HG02610 (cell line): ENCODE measurements at regions not wholly inside any gene's neighbourhood (a gene's known extent, or its start where the extent isn't known, plus 50 kb on each side); places are given as distances from the start of the nearest gene placed in this dataset.
"Not testable (repeated sequence)": the region's sequence is repeated elsewhere in the genome, so short reads cannot be mapped to it uniquely, and the experiment has no call there.

Source experiments
- ATAC-seq: cut with Tn5 transposase; IDR thresholded peaks from one replicate; pipeline ENCODE4 v1.9.1; 2021; ENCODE audit warnings: mild to moderate bottlenecking, moderate library complexity; ENCODE audit not compliant: unreplicated experiment

DNA sequence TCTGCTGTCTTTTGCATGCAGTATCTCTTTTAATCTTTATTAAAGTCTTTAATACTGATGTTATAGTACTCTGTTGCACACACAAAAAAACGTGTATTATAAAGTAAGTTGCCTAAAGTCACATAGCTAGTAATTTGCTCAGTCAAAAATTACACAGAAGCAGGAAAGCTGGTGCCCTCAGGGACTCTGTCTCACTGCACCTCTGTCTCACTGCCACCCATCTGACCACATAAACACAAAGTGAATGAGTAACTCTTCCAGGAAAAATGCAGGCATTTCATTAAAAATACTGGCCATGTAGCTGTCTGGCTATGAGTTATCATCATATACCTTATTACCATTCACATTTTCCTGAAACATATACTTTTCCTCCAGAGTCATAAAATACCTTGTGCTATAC is 591.7 kb downstream of the CSNK1G3 start:
- no peak for ATAC-seq

DNA sequence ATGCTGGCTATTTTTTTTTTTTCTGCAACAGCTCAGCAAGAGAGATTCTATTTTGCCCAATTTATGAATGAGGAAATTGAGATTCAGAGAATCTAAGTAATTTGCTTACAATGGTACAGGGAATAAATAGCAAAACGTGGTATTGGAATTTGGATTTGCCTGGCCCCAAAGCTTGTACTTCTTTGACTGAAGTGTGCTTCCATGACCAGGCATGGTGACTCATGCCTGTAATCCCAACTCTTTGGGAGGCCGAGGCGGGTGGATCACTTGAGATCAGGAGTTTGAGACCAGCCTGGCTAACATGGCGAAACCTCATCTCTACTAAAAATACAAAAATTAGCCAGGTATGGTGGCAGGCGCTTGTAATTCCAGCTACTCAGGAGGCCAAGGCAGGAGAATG is 591.1 kb downstream of the CSNK1G3 start:
- ATAC-seq: not testable (repeated sequence)

DNA sequence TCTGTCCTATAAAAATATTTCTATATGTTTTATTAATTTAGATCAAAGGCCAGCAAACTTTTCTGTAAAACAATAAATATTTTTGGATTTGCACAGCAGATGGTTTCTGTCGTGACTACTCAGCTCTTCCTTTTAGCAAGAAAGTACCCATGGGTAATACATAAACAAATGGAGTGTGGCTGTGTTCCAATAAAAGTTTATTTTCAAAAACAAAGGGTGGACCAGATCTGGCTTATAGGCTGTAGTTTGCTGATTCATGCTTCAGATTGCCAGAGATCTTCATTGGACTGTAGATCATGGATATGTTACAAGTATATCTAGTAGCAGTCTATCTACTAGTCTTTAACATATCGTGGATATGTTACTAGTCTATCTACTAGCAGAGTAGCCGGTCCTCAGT is 590.5 kb downstream of the CSNK1G3 start:
- ATAC-seq: no peak

DNA sequence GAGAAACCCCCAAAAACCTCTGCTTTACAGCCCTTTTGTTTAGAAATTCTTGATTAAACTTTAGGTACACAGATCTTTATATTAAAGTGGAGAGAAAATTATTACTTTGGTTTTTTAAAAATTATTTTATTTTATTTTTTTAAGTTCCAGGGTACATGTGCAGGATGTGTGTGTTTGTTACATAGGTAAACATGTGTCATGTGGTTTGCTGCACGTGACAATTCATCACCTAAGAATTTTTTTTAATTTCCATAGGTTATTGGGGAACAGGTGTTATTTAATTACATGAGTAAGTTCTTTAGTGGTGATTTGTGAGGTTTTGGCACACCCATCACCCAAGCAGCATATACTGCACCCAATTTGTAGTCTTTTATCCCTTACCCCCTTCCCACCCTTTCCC is 581.7 kb downstream of the CSNK1G3 start:
- ATAC-seq: no peak

DNA sequence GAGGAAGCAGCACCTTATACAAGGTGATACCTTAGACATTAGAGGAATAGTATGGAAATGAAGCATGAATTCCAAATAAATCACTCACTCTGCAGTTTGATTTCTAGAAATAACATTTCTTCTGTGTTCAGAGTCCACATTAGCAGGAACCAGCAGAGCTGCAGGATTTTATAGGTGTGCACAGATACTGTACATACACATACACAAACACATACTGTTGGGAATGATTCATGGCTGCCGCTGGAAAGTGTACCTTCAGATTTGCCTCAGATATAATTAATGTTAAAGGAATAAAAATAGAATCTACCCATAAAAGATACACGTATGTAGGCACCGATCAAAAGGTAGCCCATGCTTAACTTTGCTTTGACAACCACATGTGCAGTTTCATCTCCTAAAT is 578.1 kb downstream of the CSNK1G3 start:
- ATAC-seq: no peak

DNA sequence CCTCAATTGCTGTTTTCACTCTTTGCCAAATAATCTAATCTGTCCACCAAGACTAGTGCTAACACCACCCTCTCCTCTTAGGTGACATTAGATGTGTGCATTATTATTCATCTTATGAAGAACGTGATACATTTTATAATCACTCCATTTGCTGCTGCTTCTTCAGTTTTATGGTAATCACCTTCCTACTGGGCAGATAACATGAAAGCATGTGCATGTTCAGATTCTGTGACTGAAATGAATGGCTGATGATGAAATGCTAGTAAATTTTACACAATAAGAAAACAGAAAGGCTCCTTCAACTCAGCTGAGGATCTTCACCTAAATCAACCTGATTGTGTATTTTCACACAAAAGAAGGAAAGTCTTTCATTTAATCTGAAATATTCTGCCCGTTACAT is 577.6 kb downstream of the CSNK1G3 start:
- ATAC-seq: no peak

DNA sequence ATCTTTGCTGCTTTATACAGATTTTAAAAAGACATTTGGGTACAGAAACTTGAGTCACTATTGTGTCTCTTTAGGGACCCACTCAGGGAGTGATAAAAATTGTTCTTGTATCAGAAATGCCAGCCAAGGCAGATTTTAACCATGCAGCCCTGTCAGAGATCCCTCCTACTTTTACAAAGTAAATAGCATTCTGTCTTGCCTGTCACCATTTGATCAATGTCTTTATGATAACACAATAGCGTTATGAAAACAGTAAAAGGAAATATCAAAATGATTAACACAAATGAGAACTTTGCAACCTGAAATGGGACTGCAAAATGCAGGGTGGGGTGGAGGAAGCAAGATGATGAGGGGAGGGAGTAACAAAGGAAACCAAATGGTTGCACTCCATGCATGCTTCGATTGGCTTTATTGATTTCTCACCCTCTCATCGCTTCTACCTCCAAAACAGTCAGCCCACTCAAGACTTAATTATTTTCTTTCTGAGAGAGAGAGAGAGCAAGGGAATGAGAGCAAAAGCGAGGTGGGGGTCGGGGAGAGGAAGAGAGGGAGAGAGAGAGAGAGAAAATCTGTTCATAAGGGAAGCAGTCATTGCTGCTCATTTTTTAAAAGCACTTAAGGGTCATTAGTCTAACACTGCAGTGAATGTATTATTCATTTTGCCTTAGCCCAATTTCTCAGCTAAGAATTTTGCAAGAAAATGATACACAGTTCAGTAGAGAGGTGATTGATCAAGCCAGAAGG is 576.5 kb downstream of the CSNK1G3 start:
- no peak for ATAC-seq

DNA sequence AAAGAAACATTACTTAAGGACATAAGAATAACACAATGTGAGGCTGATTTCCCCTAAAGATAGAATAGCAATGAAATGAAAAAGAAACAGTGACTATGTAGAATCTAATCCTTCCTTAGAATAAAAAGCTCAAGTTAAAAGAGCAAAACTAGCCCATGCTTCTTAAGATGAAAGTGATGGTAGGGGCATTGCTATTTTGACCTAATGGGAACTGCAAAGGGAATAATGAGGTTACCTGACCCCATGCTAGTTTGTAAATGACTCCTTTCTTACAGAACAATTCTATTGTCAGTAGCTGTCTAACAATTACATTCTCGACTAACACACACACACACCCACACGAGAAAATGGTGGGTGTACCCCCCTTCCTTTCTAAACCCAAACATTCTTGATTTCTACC is 575.8 kb downstream of the CSNK1G3 start:
- no peak for ATAC-seq

DNA sequence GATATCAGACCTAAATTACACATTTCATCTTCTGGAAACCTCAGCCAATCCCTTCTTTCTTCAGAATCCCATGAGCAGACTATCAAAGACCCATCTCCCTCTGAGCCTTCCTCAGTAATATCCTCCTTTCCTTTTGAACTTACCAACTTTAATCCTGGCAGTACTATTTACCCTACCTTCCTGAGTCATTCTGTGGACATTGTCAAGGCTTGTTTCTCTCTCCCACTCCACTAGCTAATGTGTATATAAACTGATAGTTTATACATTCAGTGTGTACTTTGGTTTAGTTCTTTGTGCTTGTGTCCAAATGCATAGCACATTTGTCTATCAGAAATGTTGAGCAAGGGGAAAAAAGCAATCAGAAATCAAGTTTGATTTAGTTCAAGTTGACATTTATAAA is 568.3 kb downstream of the CSNK1G3 start:
- ATAC-seq: no peak

DNA sequence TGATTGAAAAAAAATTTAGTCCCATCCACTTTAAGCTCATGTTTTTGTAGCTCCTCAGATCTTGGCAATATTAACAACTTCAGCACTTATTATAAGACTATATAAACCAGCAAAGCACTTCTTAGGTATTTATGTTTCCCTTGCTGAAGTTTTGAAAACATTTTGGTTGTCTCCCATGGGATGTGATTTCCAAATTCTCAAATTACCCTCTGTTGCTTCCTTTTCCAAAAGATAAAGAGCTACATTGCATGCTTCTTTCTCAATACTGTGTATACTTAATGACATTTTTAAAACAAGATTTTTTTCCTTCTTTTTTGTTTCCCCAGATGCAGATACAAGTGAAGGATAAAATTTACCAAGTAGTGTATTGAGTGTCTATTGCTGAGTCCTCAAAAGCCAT is 567.1 kb downstream of the CSNK1G3 start:
- ATAC-seq: no peak

DNA sequence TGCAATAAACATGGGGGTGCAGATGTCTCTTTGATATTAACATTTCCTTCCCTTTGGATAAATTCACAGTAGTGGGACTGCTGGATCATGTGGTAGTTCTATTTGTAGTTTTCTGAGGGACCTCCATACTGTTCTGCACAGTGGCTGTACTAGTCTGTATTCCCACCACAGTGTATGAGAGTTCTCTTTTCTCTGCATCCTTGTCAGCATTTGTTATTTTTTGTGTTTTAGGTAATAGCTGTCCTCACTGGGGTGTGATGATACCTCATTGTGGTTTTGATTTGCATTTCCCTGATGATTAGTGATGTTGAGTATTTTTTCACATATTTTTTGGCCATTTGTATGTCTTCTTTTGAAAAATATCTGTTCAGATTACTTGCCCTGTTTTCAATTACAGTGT is 562.5 kb downstream of the CSNK1G3 start:
- ATAC-seq: peak; percentile 46

DNA sequence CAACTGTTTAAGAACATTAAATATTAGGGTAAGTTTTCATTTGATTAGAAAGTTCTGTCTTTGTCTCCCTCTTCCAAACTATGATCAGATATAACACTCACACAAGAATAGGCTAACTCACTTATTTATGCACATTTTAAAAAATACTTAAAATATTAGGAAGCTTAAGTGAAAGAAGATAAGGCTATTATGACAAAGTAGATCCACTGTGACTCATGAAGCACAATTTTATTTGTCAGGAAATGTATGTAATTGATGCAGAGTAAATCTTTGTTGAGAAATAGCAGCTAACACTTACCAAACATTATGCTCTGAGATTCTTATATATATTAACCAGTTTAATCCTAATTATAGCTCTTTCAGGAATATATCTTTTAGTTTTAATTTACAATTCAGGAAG is 560.6 kb downstream of the CSNK1G3 start:
- no peak for ATAC-seq

DNA sequence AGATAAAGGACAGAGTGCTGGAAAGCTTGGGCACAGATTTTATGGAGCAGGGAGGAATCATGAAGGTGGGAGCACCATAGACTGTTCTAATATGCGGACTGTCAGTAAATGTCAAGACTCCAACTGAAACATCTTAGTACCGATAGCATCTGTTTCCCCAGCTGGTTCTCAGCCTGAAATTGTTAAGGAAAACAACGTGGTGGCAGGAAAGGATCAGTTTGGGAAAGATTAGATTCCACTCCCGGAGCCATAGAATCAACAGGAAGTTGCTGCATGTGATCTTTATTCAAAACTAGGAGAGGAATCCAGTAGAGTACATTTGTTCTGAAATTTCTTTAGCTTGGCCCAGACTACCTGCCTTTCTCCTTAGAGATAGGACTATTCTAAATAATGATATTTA is 559.1 kb downstream of the CSNK1G3 start:
- no peak for ATAC-seq

DNA sequence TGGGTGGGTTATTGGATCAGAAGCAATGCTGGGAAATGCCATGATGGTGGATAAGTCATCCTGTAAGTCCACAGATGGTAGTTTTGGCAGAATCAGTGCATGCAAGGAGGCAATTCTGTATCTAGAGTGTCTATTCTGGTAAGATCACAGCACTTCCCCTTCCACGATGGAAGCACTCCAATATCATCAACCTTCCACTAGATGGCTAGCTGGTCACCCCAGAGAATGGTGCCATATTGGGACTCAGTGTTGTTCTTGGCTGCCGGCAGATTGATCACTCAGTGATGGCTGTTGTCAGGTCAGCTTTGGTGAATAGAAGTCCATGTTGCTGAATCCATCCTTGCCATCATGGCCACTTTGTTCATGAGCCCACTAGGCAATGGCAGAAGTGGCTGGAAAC is 553.5 kb downstream of the CSNK1G3 start:
- ATAC-seq: no peak

DNA sequence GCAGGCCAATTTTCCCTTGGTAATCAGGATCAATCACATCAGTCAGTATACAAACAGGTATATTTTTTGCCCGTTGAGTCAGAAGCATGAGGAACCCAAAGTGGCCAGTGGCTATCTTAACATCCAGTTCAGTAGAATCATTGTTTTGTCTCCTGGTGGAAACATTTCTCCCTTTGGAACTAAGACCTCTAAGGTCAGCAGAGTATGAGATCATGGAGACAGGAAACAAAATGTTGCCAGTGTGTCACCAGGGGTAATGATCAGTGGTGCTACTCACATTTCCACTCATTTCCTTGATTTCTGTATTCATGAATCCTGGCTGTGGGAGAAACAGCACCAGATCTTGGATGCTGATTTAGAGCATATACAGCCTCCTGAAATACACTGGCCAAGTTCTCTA is 553.0 kb downstream of the CSNK1G3 start:
- ATAC-seq: no peak

DNA sequence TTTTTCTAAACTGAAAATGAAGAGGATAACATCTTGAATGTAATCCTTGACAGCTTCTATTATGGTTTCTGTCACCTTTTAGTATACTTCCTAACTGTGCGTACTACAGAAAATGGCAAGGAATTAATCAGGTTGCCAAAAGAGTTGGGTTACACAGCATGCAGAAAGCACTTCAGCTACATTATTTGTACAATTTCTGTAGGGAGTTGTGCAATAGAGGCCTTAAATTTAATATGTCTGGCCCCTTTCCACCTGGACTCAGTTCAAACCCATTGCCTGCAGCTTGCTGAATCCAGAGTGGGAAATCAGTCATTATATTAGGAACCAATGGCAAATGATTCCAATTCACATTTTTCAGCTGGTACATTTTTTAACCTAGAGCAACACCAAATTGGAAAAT is 549.7 kb downstream of the CSNK1G3 start:
- no peak for ATAC-seq

DNA sequence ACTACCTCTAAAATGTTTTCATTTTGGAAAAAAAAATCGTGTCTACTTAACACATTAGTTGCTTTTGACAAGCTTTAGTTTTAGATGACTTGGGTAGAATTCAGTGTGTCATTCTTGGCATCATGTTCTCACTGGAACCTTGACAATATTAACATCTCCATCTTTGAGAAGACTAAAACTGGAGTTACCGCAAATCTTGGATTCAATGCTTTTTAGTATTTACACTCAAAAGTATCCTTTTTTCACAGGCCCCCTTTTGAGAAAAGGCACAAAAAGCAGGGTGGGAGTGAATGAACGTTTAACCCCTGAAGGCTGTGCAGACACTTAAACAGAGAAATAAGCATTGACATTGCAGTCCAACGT is 549.1 kb downstream of the CSNK1G3 start:
- no peak for ATAC-seq

DNA sequence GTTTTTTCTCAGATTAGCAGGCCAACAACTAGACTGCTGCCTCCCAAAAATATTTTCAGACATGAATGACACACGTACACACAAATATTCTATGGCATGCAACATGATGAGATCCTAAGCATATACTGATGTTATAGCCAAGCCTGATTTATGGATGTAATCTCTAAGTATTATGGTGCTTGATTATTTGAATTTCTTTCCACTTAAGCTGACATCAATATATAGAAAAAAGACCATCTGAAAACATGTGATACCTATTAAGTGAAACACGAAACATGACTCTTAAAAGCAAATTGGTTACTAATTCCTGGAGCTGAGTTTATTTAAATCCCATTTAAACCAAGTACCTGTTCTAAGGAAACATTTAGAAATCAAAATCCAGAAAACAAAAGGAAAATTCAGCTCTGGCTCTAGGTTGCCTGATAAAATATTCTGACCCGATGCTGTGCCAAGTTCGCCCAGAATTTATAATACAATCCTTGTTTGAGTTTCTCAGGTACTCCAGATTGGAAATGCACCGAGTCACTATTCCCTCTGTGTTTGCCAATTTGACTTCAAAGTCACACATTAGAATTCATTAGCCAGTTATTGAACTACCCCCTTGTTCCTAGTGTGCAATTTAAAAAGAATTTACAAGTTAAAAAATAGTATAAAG is 548.6 kb downstream of the CSNK1G3 start:
- no peak for ATAC-seq

DNA sequence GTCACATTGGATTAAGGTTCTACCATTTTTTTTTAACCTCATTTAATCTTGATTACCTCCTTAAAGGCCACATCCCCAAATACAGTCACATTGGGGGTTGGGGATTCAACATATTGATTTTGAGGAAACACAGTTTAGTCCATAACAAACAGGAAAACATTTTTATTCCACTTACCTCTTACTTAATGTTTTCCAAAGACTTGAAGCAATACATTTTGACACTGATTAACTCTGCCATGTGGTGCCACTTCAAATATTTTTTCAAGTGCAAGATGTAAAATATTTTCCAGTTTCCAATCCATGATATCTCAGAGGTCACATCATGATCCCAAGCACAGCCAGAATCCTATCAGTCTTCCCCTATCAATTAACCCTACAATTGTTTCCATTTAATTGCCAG is 548.0 kb downstream of the CSNK1G3 start:
- no peak for ATAC-seq

DNA sequence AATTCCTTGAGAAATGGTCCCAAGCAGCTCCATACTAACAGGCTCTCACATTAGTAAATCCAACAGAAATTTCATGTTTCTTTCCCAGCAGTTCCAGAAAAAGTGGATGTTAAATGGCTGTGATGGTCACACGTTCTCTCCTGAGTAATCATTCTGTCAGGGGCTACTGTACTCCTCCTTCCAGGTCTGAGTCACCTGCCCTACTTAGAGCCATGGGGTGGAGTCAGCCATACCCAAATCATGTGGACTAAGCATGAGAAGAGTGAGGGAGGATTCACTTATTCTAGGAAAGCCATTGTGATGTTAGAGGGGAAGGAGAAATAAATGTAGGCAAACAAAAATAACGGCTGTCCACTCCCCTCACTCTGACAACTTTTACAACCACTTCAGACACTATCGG is 547.2 kb downstream of the CSNK1G3 start:
- no peak for ATAC-seq

DNA sequence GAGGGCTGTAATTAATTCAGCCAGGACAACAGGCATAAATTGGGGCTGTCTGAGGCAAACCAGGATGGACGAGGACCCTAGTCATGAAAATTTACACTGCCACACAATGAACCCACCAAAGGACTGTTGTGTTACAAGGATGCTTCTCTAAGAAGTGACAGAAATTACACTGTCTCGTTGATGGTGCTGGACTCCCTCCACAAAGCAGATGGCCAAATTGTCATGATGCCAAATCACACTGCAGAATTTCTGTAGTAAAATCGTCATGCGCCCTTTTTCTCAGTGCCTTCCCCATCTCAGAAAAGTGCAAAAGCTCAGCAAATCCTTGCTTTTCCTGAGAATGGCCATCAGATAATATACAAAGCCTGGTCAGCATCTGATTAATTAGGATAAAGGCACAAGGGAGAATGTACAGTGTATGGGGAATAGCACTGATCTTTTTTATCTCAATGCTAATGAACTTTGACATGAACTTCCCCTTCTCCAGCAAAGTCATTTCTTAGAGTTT is 545.8 kb downstream of the CSNK1G3 start:
- ATAC-seq: no peak

DNA sequence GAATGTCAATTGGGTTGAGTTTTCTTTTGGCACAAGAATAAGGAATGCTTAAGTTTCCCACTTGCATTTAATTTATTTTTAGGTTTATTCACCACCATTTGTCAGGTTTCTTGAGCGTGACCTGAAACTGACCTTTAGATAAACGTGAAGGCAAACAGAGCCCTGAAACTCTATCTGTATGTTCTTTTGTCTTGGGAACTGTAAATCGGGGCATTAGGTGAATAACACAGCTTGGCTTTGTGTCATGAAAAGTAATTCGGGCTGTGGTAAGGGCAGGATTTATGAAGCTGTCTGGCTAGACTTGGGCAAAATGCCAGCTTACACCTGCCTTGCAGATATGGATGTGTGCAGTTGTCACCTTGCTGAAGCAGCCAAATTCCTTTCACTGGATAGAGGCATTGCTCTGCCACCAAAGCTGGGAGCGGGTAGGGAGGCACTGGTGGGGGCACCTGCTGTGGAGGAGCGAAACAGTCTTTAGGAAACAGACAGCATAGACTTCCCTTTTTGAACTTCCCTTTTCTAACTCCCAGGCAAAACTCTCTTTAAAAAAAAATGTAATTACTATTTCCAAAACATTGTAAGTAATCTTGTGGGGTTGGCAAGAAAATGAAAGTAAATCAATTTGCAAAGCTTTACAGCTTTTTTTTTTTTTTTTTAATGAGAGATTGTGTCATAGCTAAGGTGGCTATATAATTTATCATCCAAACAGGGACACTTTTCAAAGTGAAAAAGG is 545.2 kb downstream of the CSNK1G3 start:
- peak; percentile 48 for ATAC-seq
